ENCODE measurements at regions not wholly inside any gene's neighbourhood (a gene's known extent, or its start where the extent isn't known, plus 50 kb on each side); places are given as distances from the start of the nearest gene placed in this dataset.

DNA sequence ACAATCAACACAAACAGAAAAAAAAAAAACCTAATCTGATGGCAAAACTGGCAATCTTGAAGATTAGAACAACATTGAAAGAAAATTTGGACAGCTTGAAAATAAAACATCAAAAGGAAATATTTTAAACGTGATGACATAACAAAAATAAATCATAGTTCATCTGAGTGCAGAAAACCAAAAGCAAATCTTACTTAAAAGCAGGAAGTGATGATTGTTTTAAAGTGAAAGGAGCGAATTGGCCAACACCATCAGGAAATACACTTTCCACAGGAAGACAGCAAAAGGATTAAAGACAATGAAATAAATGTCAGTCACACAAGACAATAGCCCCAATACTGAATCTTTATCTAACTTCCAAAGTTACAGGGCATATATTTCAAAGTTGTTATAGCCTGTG lies 696.5 kb upstream of the CHORDC1 start:
- DNase-seq (ENCODE audit: low read depth) = no peak
- H3K36me3 ChIP-seq (ENCODE audit: control insufficient read depth, insufficient read depth, low read length) = no peaks in the 10 kb centered on the region
- H3K4me3 ChIP-seq (ENCODE audit: low read depth, low read length) = no peak overlapping the region
- H3K27me3 ChIP-seq (ENCODE audit: control insufficient read depth, insufficient read depth, low read length) = no peaks in the 10 kb centered on the region
- TF ChIP-seq, protein P1, sequence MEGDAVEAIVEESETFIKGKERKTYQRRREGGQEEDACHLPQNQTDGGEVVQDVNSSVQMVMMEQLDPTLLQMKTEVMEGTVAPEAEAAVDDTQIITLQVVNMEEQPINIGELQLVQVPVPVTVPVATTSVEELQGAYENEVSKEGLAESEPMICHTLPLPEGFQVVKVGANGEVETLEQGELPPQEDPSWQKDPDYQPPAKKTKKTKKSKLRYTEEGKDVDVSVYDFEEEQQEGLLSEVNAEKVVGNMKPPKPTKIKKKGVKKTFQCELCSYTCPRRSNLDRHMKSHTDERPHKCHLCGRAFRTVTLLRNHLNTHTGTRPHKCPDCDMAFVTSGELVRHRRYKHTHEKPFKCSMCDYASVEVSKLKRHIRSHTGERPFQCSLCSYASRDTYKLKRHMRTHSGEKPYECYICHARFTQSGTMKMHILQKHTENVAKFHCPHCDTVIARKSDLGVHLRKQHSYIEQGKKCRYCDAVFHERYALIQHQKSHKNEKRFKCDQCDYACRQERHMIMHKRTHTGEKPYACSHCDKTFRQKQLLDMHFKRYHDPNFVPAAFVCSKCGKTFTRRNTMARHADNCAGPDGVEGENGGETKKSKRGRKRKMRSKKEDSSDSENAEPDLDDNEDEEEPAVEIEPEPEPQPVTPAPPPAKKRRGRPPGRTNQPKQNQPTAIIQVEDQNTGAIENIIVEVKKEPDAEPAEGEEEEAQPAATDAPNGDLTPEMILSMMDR (IDR thresholded peaks at IDR 0.05; ENCODE audit: insufficient read depth, low read length, poor library complexity, severe bottlenecking) = no peak

DNA sequence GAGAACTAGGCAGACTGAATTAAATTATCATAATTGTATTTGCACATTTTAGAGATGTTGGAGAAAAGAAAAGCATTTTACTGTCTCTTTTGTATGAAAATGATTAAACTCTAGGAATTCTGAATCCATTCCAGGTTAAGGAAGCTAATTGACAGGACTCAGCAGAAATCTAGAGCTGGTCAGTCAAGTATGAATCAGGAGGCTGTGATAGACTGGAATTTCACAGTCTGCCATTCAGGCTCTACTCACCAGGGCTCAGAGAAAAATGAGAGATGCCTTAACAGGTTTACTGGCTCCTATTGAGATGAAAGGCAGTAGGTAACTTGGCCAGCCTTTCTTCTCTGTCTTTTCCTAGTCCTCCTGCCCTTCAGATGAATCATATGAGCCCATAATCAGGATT lies 693.9 kb upstream of the CHORDC1 start:
- TF ChIP-seq, protein P1 (IDR thresholded peaks at IDR 0.05; ENCODE audit: insufficient read depth, low read length, poor library complexity, severe bottlenecking) = no peak
- no peak overlapping the region for H3K4me3 ChIP-seq (ENCODE audit: low read depth, low read length)
- no peaks in the 10 kb centered on the region for H3K27me3 ChIP-seq (ENCODE audit: control insufficient read depth, insufficient read depth, low read length)
- DNase-seq (ENCODE audit: low read depth) = no peak
- no peaks in the 10 kb centered on the region for H3K36me3 ChIP-seq (ENCODE audit: control insufficient read depth, insufficient read depth, low read length)

DNA sequence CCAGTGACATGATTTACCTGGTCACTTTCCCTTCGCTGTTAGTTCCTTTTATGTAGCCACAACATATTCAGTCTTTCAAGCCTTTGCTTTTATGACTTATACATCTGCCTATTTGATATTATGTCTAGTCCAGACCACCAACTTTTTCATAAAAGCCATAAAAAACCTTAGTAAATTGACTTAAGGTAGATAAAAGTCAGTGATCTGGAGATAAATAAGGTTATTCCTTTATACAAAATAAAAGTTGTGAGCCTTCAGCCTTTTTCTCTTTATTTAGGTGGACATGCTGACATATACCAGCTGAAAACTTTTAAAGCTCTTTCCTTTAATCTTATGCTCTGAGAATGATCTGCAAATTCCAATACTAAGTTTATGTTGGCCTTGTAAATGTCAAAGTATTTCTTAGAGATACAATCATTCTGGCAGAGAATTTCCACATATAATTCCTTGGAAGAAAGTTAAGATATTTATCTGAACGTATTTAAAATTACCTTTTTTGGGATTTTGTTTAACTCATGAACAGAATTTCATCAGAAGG lies 690.4 kb upstream of the CHORDC1 start:
- H3K4me3 ChIP-seq (ENCODE audit: low read depth, low read length) = no peak overlapping the region
- DNase-seq (ENCODE audit: low read depth) = no peak
- no peaks in the 10 kb centered on the region for H3K36me3 ChIP-seq (ENCODE audit: control insufficient read depth, insufficient read depth, low read length)
- TF ChIP-seq, protein P1 (IDR thresholded peaks at IDR 0.05; ENCODE audit: insufficient read depth, low read length, poor library complexity, severe bottlenecking) = no peak
- no peaks in the 10 kb centered on the region for H3K27me3 ChIP-seq (ENCODE audit: control insufficient read depth, insufficient read depth, low read length)

DNA sequence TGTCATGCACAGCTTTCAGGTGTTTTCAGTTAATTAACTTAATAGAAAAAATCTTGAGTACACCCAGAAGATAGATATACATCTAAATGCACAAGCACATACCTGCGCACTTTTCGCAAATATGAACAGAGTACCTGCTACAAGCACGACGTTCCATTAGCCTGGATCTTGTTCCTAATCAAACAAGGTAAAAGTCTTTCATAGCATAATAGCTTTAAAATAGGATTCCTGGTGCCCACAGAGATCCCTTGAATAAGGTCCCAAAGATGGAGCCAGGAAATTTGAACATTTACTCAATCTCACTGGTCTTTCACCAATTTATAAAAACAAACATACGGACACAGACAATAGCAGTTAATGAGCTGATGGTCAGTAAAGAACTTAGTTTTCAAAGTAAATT lies 689.8 kb upstream of the CHORDC1 start:
- Histone ChIP-seq H3K36me3 (ENCODE audit: control insufficient read depth, insufficient read depth, low read length) (no peaks in the 10 kb centered on the region), H3K27me3 (ENCODE audit: control insufficient read depth, insufficient read depth, low read length) (no peaks in the 10 kb centered on the region), H3K4me3 (ENCODE audit: low read depth, low read length) (no peak overlapping the region)
- DNase-seq (ENCODE audit: low read depth) = no peak
- TF ChIP-seq, protein P1 (IDR thresholded peaks at IDR 0.05; ENCODE audit: insufficient read depth, low read length, poor library complexity, severe bottlenecking) = no peak

DNA sequence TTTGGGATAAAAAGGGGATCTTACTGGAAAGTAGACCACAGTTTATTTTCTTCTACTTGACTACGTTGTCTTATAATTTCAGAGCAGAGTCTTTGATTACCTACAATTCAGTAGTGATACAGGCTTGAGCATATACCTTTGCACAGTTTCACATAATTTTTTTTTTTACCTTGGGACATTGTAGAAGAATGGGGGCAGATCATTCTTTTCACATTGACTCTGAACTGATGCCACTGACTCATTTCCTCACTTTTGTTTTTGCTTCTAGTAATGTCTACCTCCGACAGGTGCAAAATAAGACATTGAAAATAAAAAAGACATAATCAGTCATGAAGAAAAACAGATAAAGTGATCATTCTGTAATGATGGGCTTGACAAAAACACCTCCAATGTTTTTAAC lies 688.3 kb upstream of the CHORDC1 start:
- no peaks in the 10 kb centered on the region for H3K27me3 ChIP-seq (ENCODE audit: control insufficient read depth, insufficient read depth, low read length)
- no peak for DNase-seq (ENCODE audit: low read depth)
- H3K4me3 ChIP-seq (ENCODE audit: low read depth, low read length) = no peak overlapping the region
- TF ChIP-seq, protein P1 (IDR thresholded peaks at IDR 0.05; ENCODE audit: insufficient read depth, low read length, poor library complexity, severe bottlenecking) = no peak
- H3K36me3 ChIP-seq (ENCODE audit: control insufficient read depth, insufficient read depth, low read length) = no peaks in the 10 kb centered on the region

DNA sequence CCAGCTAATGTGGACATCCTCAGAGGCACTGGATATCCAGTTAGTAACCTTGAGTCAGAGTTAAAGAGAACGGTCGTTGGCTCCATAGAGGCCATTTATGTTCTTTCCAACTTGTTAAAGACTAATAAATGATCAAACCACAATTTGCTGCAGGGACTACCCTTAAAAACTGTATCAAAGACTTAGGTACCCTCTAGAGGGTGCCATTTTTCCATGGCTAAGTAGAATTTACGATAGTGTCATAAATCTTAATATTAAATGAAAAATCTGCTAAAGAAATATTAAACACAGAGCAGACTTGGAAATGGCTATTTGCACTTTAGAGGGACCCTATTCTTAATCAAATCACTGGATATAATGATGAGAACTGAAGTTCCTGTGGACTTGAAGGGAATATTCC lies 685.2 kb upstream of the CHORDC1 start:
- Histone ChIP-seq H3K36me3 (ENCODE audit: control insufficient read depth, insufficient read depth, low read length) (no peaks in the 10 kb centered on the region), H3K4me3 (ENCODE audit: low read depth, low read length) (no peak overlapping the region), H3K27me3 (ENCODE audit: control insufficient read depth, insufficient read depth, low read length) (no peaks in the 10 kb centered on the region)
- TF ChIP-seq, protein P1 (IDR thresholded peaks at IDR 0.05; ENCODE audit: insufficient read depth, low read length, poor library complexity, severe bottlenecking) = no peak
- no peak for DNase-seq (ENCODE audit: low read depth)

Data from kidney epithelial cell (primary cell).